GM12878 (cell line): ENCODE measurements at regions not wholly inside any gene's neighbourhood (a gene's known extent, or its start where the extent isn't known, plus 50 kb on each side); places are given as distances from the start of the nearest gene placed in this dataset.

ENCODE experiments used
- ATAC-seq: fragments of 200-7000 bp; cut with Tn5 transposase; 3 replicates; pipeline ENCODE4 v1.9.1; 2020; ENCODE audit warnings: mild to moderate bottlenecking, moderate library complexity
- BruUV-seq: library from RNA; stranded (reverse); fragments of 400-500 nt; replicated peaks from 2 replicates; lab custom pipeline; 2021; lab: Mats Ljungman, UMichigan
- CTCF ChIA-PET: fragments of 300-600 bp; sonication (Branson Sonifier 250); formaldehyde crosslinking; extraction: SDS; loops from one replicate; lab custom pipeline; 2021; ENCODE audit warnings: inconsistent platforms; lab: Yijun Ruan, JAX
- POLR2A ChIA-PET: fragments of 350-600 bp; formaldehyde crosslinking; extraction: SDS; loops from one replicate; lab custom pipeline; 2021; ENCODE audit warnings: inconsistent platforms; lab: Charles Lee
- RAD21 ChIA-PET: fragments of 300-600 bp; sonication (Branson Sonifier 250); formaldehyde crosslinking; loops from one replicate; lab custom pipeline; 2023; ENCODE audit warnings: antibody characterized with exemption; ENCODE audit not compliant: unreplicated experiment; lab: Charles Lee
- SMC1A ChIA-PET: fragments of 300-600 bp; sonication (Branson Sonifier 250); formaldehyde crosslinking; loops from one replicate; lab custom pipeline; 2023; ENCODE audit not compliant: unreplicated experiment, uncharacterized antibody; lab: Charles Lee
- DNase-seq: peaks from one replicate; pipeline ENCODE4 v3.0.0-alpha.2; 2011; ENCODE audit warnings: low read depth, low spot score
- FAIRE-seq: peaks from 3 replicates; lab custom pipeline; 2011; peaks lifted over from hg19 to GRCh38; lab: Jason Lieb, UNC
- H2AFZ ChIP-seq: 2 replicates; pipeline ENCODE4 v1.6.0; 2011; ENCODE audit warnings: low read depth, low read length, control low read depth; ENCODE audit not compliant: control insufficient read depth
- H3K27ac ChIP-seq: 2 replicates; pipeline ENCODE4 v1.5.1; 2011; ENCODE audit warnings: control low read depth; ENCODE audit not compliant: control insufficient read depth, insufficient read depth
- H3K27me3 ChIP-seq, 2 experiments: replicated peaks in 1 of 2; 2 replicates each; pipeline versions ENCODE4 v1.6.0 to v1.6.1; 2011; ENCODE audit warnings: low read length in 1 of 2; ENCODE audit not compliant: control insufficient read depth in 2 of 2, insufficient read depth in 2 of 2
- H3K36me3 ChIP-seq, 2 experiments: 2 replicates each; pipeline ENCODE4 v1.5.1; 2011; ENCODE audit warnings: low read length in 1 of 2; ENCODE audit not compliant: control insufficient read depth in 2 of 2, insufficient read depth in 2 of 2
- H3K4me1 ChIP-seq: 2 replicates; pipeline ENCODE4 v1.6.1; 2011; ENCODE audit warnings: mild to moderate bottlenecking, low read length, moderate library complexity, mixed read lengths; ENCODE audit not compliant: control insufficient read depth, insufficient read depth
- H3K4me2 ChIP-seq: 2 replicates; pipeline ENCODE4 v1.6.0; 2011; ENCODE audit warnings: control low read depth; ENCODE audit not compliant: control insufficient read depth, insufficient read depth
- H3K4me3 ChIP-seq: fragments of 200-600 bp; sonication (generic); 2 replicates; pipeline ENCODE4 v1.5.1; 2016
- H3K79me2 ChIP-seq: 2 replicates; pipeline ENCODE4 v1.6.0; 2011; ENCODE audit warnings: low read length; ENCODE audit not compliant: control insufficient read depth, insufficient read depth
- H3K9ac ChIP-seq: 2 replicates; pipeline ENCODE4 v1.8.0; 2011; ENCODE audit warnings: low read length, control low read depth, mixed read lengths; ENCODE audit not compliant: control insufficient read depth, insufficient read depth
- H3K9me3 ChIP-seq: replicated peaks from 3 replicates; pipeline ENCODE4 v1.5.1; 2011; ENCODE audit warnings: mild to moderate bottlenecking, low read length; ENCODE audit not compliant: control insufficient read depth, insufficient read depth
- H4K20me1 ChIP-seq: 2 replicates; pipeline ENCODE4 v1.6.0; 2011; ENCODE audit not compliant: control insufficient read depth, insufficient read depth
- CHD2 ChIP-seq: IDR thresholded peaks from 2 replicates; pipeline ENCODE4 v1.6.1; 2011; ENCODE audit warnings: low read depth, low read length, improper control_type of control experiment, borderline replicate concordance
- CREB1 ChIP-seq: IDR thresholded peaks from 2 replicates; pipeline ENCODE4 v1.6.1; 2012; ENCODE audit warnings: low read depth, mild to moderate bottlenecking, inconsistent platforms
- DPF2 ChIP-seq: fragments of 450-650 bp; IDR thresholded peaks from 2 replicates; pipeline ENCODE4 v1.6.1; 2017; ENCODE audit warnings: mild to moderate bottlenecking
- FOS ChIP-seq: IDR thresholded peaks from 3 replicates; pipeline ENCODE4 v1.6.1; 2011; ENCODE audit warnings: borderline replicate concordance; ENCODE audit not compliant: insufficient read length; ENCODE audit errors: extremely low read depth
- HDAC6 ChIP-seq: fragments of 200-600 bp; sonication (generic); IDR thresholded peaks from one replicate; pipeline ENCODE4 v1.8.0; 2017; ENCODE audit warnings: antibody characterized with exemption; ENCODE audit not compliant: unreplicated experiment
- HDGF ChIP-seq: fragments of 450-650 bp; IDR thresholded peaks from 2 replicates; pipeline ENCODE4 v1.6.1; 2016; ENCODE audit warnings: antibody characterized with exemption
- MXI1 ChIP-seq: fragments of 150-350 bp; IDR thresholded peaks from 2 replicates; pipeline ENCODE4 v1.6.1; 2011; ENCODE audit warnings: low read depth, mild to moderate bottlenecking, inconsistent platforms, low read length, improper control_type of control experiment
- NFXL1 ChIP-seq: fragments of 450-650 bp; IDR thresholded peaks from 2 replicates; pipeline ENCODE4 v1.6.1; 2017; ENCODE audit warnings: antibody characterized with exemption, mild to moderate bottlenecking, borderline replicate concordance
- RCOR1 ChIP-seq: conservative IDR thresholded peaks from 2 replicates; pipeline ENCODE4 v1.6.1; 2012; ENCODE audit warnings: low read depth, low read length, improper control_type of control experiment
- TAF1 ChIP-seq: IDR thresholded peaks from 2 replicates; pipeline ENCODE4 v1.6.1; 2011; ENCODE audit warnings: mild to moderate bottlenecking, low read depth, low read length, borderline replicate concordance
- TCF7 ChIP-seq: IDR thresholded peaks from 2 replicates; pipeline ENCODE4 v1.6.1; 2014; ENCODE audit warnings: antibody characterized with exemption, borderline replicate concordance
- WGBS: methylation state at CpG from one replicate; pipeline ENCODE4 v1.1.6; 2016; ENCODE audit warnings: low lambda C conversion rate; ENCODE audit not compliant: insufficient replicate concordance, insufficient coverage; ENCODE audit errors: missing lambda C conversion rate; 5-methylcytosine and 5-hydroxymethylcytosine counted together
- in situ Hi-C: fragments of 300-500 bp; cut with MboI; formaldehyde crosslinking; loops from 9 replicates; pipeline ENCODE4 v1.14.3; 2018; ENCODE audit warnings: mixed read lengths
- intact Hi-C: fragments of 100-400 bp; cut with micrococcal nuclease; formaldehyde crosslinking; loops from one replicate; pipeline ENCODE4 v1.14.2; 2022; ENCODE audit not compliant: unreplicated experiment
- TF ChIP-seq, protein P1 (sequence below): fragments of 450-650 bp; IDR thresholded peaks from 2 replicates; pipeline ENCODE4 v1.6.1; 2018; ENCODE audit warnings: mild to moderate bottlenecking, low read depth, moderate library complexity; ENCODE audit not compliant: partially characterized antibody
- TF ChIP-seq, protein P2 (sequence below), 3 experiments: IDR thresholded peaks in 2 of 3; conservative IDR thresholded peaks in 1 of 3; 2 replicates each; pipeline ENCODE4 v1.5.1; 2011; ENCODE audit warnings: low read depth in 3 of 3, low read length in 3 of 3, mild to moderate bottlenecking in 3 of 3, control low read depth in 2 of 3, moderate library complexity in 2 of 3, inconsistent platforms in 1 of 3, mixed read lengths in 1 of 3; ENCODE audit not compliant: control insufficient read depth in 2 of 3, insufficient read depth in 1 of 3; ENCODE audit errors: extremely low read depth in 1 of 3
- TF ChIP-seq, protein P3 (sequence below): fragments of 450-650 bp; formaldehyde crosslinking; IDR thresholded peaks from 2 replicates; pipeline ENCODE4 v1.4.0; 2022; ENCODE audit warnings: mild to moderate bottlenecking, moderate library complexity

DNA sequence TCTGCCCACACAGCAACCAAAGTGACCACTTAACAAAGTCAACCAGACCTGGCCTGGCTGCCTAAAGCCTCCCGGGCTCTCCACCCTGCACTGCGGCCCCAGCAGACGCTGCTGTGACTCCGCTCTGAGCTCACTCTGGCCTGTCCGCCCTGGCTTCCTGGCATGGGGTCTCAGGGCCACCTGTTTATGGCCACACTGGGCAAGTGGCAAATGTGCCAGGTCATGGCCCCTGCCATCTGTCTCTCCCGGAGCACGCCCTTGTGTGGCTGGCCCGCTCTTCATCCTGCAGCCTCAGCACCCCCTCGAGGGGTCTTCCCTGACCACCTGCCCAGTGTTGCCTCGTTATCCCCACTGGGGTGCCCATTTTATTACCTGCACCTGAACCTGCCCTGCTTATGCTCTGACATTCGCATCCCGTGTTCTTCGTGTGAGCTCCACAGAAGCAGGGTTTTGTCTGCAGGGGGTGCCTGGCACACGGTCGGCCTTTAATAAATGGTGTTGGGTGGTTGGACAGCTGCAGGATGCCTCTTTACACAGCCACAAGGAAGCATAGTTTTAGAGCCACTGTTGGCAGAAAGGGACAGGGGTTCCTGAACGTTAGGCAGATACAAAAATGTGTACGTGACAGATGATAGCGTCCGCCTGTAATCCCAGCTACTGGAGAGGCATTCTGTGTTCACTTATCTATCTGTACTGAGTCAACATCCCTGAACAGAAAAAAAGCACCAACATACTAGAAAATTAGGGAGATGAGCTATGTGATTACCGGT lies 785.6 kb downstream of the TBC1D22A start:
- Histone ChIP-seq H3K4me3 (no peak overlapping the region), H3K4me2 (no peak overlapping the region), H3K27ac (no peak overlapping the region), H4K20me1 (no peaks in the 10 kb centered on the region), H3K79me2 (no peaks in the 10 kb centered on the region), H3K9ac (no peak overlapping the region), H3K4me1 (no peaks in the 10 kb centered on the region), H3K36me3 (no peaks in the 10 kb centered on the region), H3K9me3 (no peaks in the 10 kb centered on the region; the same call in 2 of the 3 replicates), H2AFZ (no peak overlapping the region), H3K27me3 (no peaks in the 10 kb centered on the region)
- no TSS peak for BruUV-seq
- ChIA-PET POLR2A (no interaction called here), RAD21 (no interaction called here), CTCF (no interaction called here), SMC1A (no interaction called here)
- FAIRE-seq (no peak), ATAC-seq (no peak), DNase-seq (no peak)
- in situ Hi-C loops: no loop called here
- TF ChIP-seq, protein P1, sequence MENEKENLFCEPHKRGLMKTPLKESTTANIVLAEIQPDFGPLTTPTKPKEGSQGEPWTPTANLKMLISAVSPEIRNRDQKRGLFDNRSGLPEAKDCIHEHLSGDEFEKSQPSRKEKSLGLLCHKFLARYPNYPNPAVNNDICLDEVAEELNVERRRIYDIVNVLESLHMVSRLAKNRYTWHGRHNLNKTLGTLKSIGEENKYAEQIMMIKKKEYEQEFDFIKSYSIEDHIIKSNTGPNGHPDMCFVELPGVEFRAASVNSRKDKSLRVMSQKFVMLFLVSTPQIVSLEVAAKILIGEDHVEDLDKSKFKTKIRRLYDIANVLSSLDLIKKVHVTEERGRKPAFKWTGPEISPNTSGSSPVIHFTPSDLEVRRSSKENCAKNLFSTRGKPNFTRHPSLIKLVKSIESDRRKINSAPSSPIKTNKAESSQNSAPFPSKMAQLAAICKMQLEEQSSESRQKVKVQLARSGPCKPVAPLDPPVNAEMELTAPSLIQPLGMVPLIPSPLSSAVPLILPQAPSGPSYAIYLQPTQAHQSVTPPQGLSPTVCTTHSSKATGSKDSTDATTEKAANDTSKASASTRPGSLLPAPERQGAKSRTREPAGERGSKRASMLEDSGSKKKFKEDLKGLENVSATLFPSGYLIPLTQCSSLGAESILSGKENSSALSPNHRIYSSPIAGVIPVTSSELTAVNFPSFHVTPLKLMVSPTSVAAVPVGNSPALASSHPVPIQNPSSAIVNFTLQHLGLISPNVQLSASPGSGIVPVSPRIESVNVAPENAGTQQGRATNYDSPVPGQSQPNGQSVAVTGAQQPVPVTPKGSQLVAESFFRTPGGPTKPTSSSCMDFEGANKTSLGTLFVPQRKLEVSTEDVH: no peak
- TF ChIP-seq, protein P2, sequence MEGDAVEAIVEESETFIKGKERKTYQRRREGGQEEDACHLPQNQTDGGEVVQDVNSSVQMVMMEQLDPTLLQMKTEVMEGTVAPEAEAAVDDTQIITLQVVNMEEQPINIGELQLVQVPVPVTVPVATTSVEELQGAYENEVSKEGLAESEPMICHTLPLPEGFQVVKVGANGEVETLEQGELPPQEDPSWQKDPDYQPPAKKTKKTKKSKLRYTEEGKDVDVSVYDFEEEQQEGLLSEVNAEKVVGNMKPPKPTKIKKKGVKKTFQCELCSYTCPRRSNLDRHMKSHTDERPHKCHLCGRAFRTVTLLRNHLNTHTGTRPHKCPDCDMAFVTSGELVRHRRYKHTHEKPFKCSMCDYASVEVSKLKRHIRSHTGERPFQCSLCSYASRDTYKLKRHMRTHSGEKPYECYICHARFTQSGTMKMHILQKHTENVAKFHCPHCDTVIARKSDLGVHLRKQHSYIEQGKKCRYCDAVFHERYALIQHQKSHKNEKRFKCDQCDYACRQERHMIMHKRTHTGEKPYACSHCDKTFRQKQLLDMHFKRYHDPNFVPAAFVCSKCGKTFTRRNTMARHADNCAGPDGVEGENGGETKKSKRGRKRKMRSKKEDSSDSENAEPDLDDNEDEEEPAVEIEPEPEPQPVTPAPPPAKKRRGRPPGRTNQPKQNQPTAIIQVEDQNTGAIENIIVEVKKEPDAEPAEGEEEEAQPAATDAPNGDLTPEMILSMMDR (IDR thresholded peaks at IDR 0.05 in 2 of 3, conservative IDR thresholded peaks at IDR 0.05 in 1 of 3; ENCODE audit: control insufficient read depth in 2 of 3, extremely low read depth in 1 of 3, insufficient read depth in 1 of 3, low read depth in 3 of 3, low read length in 3 of 3): no peak
- TF ChIP-seq CHD2 (no peak), HDAC6 (no peak), CREB1 (no peak), HDGF (no peak), TAF1 (no peak), TCF7 (no peak), MXI1 (no peak), DPF2 (no peak), RCOR1 (no peak), NFXL1 (no peak), FOS (no peak)
- TF ChIP-seq, protein P3, sequence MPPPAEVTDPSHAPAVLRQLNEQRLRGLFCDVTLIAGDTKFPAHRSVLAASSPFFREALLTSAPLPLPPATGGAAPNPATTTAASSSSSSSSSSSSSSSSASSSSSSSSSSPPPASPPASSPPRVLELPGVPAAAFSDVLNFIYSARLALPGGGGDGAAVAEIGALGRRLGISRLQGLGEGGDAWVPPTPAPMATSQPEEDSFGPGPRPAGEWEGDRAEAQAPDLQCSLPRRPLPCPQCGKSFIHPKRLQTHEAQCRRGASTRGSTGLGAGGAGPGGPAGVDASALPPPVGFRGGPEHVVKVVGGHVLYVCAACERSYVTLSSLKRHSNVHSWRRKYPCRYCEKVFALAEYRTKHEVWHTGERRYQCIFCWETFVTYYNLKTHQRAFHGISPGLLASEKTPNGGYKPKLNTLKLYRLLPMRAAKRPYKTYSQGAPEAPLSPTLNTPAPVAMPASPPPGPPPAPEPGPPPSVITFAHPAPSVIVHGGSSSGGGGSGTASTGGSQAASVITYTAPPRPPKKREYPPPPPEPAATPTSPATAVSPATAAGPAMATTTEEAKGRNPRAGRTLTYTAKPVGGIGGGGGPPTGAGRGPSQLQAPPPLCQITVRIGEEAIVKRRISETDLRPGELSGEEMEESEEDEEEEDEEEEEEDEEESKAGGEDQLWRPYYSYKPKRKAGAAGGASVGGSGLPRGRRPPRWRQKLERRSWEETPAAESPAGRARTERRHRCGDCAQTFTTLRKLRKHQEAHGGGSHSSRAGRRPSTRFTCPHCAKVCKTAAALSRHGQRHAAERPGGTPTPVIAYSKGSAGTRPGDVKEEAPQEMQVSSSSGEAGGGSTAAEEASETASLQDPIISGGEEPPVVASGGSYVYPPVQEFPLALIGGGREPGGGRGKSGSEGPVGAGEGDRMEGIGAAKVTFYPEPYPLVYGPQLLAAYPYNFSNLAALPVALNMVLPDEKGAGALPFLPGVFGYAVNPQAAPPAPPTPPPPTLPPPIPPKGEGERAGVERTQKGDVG (CRISPR knock-in tag): no peak
- WGBS: 44% methylated on average over 20 of the region's 20 CpGs
- intact Hi-C loops: no loop called here
